ENCODE measurements at regions not wholly inside any gene's neighbourhood (a gene's known extent, or its start where the extent isn't known, plus 50 kb on each side); places are given as distances from the start of the nearest gene placed in this dataset.

DNA sequence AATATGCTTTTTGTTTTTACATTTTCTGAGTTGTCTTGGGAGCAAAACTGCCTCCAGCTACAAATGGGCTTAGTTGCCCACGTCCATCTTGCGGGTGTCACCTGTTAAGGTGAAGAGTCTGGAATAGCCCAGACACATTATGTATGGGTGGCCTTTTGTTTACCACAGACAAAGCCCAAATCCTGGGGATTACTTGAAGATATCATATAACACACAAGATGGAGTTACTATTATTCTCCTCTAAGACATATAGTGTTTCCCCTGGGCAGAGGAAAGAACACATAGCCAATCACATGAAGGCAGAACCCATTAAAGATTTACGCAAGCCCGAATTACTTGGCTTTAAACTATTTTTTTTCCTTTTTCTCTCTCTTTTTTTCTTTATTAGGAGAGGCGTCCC, 625.6 kb upstream of the FAM241A start:
- no peak for DNase-seq

DNA sequence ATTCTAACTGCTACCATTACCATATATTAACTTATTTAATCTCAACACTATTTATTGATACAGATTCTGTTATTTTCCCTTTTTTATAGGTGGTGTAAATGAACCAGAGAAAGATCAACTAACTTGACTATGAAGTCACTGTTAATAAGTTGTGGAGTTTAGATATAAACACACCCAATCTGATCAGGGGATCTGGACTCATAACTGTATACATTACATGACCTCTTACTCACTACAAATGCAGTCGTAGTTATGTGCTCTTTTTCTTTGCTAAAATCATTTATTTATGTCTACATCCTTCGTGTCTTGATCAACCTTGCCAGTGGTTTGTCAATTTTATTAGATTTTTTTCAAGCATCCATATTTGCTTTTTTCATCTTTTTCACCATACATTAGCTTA, 614.8 kb upstream of the FAM241A start:
- DNase-seq = no peak

DNA sequence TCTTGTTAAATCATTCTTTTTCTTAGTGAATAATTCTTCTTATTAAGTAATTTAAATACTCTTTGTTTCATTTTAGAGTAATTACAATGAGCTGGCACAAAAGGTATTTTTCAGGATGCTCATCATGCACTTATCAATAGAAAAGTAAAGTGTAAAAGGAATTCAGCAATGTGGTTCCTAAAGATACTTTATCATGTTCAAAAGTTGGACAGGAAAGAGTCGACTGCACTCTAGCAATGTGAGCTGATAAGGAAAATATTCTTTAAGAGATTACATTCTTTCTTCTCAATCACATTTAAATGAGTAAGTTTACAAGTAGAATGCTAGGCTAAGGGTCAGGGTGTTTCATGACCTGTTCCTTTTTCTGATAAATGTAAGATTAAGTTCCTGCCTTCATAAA, 609.5 kb upstream of the FAM241A start:
- DNase-seq = no peak

DNA sequence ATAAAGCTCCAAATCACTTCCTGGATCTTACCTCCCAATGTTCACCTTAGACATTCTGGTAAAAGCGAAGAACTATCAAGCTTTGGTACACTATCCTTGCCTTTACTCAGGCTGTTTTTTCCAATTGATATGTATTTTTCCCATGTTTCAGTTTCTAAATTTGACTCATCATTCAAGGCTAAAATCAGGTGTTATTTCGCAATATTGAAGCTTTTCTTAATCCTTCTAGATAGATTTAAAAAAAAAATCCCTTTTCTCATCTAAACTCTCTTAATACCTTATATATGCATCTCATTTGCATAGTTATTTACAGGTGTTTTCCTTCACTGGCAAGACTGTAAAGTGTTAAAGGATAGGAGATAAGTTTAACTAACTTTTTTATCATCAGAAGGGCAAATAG, 608.1 kb upstream of the FAM241A start:
- no peak for DNase-seq

DNA sequence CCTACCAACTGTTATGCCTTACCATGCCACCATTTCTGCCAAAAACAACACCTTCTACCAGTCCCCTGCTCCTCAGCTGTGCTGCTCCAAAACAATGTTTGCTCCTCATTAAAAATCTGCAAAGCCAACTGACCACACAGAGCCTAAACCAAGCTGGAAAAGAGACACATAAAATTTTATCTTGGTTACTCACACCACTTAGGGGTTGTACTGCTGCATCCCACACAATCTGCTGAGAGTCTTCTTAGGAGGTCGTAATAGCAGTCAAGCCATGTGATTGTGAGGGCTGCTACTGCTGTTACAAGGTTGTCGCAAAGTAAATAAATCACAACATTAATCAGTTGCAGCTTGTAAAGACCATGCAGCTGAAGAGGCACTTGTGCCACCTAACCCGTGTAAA, 607.4 kb upstream of the FAM241A start:
- no peak for DNase-seq

DNA sequence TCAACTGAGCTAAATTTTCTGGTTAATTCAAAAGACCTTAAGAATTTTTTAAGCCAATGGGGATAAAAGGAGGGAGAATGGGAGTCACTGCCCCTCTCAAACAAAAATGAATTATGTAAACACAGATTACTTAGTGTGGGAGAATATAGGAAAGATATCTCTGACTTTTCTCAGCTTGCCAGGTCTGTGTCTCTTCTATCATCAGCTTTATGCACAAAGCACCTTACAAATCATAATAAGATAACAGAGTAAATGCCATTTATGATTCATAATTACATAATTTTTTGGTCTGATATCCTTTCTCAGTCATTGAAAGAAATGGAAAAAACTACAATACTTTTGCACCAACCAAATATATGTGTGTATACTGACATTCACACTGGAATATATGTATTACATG, 604.6 kb upstream of the FAM241A start:
- DNase-seq = no peak

DNA sequence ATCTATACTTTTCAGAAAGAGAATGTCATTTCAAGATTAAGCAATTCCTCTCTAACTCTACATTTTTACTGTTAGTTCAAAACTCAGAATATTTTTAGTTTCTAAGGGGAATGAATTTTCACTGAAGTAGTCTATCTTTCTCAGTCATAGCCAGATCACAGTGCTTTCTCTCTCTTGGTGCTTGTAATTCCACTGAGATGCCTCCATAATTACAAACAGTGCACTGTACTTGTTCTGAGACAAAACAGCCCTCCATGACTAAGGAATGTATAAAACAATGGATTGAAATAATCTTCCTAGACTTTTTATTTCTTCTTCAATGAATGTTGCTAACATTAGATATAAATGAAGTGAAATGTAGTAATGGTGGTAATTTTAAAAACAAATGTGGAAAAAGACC, 603.2 kb upstream of the FAM241A start:
- DNase-seq = no peak

DNA sequence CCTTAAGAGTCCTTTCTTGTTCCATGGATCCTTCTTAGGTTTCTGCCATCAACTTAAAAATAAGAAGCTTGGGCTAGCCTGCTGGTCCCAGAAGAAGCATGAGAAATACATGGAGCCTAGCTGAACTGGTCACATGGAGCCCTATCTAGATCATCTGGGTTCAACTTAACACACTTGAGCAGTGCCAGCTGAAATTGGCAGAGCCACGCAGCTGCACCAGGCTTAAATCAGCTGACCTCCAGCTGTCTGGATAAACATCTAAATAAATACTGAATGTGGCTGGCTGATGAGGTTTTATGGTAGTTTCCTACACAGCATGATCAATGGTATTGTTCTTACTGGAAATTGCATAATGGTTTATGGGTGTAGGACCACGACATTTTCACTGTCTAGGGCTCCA, 598.4 kb upstream of the FAM241A start:
- no peak for DNase-seq

DNA sequence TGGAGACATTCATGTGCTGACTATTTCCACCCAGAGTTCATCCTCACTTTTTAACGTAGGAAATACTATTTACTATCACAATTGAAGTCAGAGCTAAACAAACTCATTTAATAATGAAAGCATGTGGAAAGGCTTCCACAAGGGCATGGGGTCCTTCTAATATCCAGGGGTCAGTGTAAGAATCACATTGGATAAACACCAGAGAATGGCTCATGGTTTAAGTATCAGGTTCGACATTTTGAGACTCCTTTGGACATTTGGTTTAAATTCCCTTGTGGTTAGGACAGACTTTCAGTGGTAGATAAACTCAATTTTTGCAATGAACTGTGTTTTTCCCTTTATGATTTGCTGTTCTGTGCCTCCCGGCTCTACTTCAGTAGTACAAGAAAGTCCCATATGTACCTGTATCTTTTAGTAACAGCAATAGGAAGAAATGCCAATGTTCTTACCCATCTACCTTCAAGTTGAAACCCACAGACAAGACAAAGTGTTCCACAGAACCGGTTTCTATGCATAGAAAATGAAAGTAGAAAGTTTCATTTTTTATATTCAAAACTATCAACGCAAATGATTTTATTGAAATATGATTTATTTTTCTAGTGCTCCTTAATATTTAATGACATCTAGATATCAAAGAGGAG, 589.0 kb upstream of the FAM241A start:
- no peak for DNase-seq

DNA sequence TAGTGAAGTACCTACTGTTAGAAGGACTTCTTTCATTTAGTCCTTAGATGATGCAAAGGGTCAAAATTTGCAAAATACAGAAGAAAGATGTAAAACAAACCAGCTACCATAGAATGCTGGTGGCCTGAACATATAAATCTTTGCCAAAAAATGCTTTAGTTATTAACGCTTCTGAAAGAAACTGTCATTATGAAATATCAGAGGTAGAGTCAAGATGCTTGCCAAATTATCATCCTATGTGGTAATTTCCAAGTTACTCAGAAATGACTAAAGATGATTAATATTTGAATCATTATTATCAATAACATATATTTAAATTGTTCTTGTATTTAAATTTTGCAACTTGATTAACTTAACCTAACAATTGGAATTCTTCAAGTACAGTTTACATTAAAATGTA, 588.4 kb upstream of the FAM241A start:
- DNase-seq = no peak

DNA sequence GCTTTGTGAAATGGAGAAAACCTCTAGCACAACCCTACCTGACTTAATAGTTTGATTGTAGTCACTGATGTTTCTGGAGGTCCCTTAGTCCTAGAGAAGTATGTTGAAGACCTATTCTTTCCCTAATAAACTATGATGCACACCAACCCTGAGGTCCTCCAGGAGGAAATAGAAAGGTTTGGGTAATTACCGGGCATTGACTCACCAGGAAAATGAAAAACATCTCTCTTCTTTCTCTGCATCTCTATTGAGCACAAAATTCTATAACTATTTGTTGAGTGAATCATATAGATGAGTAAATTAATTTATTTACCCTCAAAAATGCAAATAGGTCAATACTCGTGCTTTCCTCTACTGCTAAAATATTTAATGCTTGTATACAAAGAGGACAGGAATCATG, 582.4 kb upstream of the FAM241A start:
- no peak for DNase-seq

DNA sequence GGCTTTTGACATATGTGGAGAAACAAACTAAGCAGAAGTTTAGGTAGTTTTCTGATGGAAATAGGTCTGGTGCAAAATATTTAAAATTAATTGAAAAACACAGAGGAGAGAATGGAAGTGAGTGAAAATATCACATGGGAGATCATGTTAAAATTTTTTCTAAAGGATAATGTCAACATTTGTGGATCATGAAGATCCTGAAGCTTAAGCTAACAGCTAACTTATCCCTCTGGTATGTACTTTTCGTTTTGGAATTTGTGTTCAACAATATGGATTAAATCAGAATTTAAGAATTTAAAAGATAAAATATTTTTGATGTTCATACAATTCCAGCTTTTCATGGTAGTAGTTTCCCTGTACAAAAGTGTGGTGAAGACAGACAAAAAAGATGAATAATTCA, 572.8 kb upstream of the FAM241A start:
- no peak for DNase-seq

DNA sequence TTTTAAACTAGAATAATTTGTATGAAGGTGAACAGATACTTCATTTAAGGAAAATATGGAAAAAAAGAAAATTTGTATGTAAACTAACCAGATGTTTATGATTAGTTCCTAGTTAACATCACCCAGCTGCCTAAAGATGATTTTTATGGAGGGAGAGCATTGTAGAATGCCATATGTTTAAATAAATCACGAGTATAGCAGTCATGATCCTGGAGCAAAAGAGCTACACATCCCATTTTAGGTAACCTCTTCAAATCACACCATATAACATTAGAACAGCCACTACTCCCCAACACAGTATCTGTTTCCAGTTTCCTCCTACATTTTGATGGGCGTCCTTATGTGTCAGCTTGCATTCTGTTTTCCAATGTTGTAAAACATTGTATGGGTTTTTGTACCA, 571.9 kb upstream of the FAM241A start:
- no peak for DNase-seq

DNA sequence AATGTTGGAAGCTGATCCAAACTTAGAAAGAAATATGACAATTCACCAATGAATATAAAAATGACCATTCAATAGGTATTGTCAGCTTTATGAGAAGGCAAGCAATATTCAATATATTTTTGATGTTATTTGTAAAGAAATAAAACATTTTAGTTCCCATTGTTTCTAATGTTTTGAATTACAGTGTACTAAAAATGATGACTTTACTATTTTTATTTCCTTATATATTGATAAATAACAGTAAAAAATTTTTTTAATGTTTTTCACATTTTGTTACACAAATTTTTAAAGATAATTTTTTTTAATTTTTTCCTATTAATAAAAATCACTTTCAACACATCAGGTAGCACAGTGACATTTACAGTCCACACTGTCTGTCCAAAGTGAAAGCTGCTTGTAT, 565.5 kb upstream of the FAM241A start:
- DNase-seq = no peak

DNA sequence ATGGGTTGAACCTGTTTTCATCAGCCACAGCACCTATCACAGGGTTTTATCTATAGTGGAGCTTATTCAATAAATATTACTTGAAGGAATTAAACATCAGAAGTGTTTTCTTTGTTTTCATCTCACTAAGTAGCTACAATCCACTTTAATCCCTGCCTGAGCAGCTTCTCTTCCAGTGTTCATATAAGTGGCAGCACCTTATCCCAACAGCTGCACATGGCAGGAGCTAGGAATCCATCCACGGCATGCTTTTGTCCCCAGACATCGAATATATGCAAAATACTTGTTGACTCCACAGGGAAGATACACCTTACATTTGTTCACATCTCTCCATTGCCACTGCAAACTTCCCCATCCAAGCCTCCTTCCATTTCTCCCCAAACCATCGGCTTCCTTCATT, 549.8 kb upstream of the FAM241A start:
- DNase-seq = no peak

DNA sequence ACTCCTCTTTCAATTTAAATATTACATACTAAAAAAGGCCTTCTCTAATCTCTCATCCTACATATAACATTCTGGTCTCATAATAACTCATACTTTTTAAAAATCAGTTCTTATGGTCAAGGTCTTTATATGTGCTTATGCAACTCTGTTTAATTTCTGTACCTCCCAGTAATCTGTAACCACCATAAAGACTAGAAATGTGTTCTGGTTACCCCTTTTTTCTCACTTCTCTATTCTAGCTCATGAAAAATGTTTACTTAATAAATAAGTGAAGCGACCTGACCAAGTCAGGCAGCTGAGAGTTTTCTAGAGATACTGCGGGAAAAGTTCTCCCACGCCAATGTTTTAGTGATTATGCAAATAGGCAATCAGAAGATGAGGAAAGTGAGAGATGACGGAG, 548.8 kb upstream of the FAM241A start:
- DNase-seq = no peak

DNA sequence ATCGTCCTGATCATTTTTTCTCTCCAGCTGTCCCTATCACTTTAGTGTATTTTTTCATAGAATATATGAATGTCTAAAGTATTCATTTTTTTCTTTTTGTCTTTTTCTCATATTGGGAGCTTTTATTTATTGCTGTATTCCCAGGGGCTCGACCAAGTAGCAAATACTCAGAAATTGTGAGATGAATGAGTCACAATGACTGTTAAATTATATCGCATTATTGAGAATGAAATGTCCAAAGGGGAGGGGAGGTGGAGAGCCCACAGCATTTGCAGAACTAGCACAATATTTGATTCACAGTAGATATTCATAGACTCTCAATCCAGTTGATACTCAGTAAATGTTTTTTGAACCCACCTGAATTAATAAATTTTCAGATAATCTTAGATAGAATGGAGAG, 543.6 kb upstream of the FAM241A start:
- DNase-seq = no peak

DNA sequence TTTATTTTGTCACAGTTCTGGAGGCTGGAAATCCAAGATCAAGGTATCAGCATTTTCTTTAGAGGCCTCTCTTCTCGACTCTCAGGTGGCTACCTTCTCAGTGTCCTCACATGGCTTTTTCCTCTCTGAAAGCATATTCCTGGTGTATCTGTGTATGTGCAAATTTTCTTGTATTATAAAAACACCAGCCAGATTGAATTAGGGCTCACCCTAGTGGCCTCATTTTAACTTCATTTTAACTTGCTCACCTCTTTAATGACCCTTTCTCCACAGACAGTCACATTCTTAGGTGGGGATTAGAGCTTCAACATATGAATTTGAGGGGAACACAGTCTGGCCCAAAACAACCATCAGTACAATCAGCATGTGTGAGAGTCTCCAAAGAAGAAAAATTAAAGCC, 542.4 kb upstream of the FAM241A start:
- DNase-seq = no peak

DNA sequence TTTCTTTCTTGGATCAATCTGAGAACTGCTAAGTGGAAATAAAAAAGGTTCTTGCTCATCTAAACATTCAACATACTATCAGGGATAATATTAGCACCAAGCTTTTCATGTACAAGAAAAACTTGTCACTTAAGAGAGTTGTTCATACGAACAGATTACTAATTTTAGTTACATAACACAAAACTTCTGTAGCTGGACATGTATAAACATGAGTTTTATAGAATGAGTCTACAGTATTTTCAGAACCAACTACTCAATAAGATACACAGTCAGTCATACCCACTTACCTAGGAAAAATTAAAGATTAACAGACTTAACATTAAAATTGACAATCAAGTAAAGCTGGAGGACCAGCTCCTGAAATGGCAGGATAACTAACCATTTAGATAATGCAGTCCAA, 540.1 kb upstream of the FAM241A start:
- DNase-seq = no peak

DNA sequence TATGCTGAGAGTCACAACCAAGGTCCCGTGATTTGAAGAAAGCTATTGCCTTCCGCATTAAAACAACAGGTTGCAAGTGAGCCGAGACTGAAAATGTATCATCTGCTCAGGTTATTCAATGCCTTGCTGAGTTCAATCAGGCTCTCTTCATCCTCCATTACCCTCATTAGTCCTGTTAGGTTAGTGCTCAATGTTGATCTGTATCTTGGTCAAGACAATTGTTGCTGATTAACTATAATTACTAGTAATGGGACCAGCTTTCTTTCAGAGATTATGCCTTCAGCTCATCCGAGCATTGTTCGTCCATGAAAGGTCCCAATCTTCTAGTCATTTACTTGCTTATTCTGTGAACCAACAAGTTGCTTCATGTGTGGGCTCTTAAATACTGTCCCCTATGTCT, 534.6 kb upstream of the FAM241A start:
- DNase-seq = no peak

DNA sequence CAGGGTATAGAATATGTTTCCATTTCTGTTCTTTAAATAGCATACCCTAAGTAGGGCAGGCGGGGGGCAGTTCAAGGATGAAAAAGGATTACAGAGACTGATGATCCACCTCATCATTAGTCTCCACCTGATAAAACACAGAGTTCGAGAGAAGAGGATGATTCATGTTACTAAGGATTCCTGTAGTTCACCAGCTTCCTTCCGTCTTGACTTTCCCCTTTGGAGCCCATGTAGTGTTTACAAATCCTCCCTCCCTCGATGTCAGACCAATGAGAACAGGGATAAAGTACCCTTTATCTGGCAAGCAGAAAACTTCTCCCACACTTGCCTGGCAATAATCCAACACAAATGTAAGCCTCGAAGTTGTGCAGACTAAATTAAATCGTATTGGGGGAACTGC, 526.3 kb upstream of the FAM241A start:
- no peak for DNase-seq

DNA sequence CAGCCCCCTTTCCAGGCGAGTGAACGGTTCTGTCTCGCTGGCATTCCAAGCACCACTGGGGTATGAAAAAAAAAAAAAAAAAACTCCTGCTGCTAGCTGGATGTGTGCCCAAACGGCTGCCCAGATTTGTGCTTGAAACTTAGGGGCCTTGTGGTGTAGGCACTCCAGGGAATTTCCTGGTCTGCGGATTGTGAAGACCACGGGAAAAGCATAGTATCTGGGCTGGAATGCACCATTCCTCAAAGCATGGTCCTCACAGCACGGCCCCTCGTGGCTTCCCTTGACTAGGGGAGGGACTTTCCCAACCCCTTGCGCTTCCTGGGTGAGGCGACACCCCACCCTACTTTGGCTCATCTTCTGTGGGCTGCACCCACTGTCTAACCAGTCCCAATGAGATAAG, 516.8 kb upstream of the FAM241A start:
- no peak for DNase-seq

DNA sequence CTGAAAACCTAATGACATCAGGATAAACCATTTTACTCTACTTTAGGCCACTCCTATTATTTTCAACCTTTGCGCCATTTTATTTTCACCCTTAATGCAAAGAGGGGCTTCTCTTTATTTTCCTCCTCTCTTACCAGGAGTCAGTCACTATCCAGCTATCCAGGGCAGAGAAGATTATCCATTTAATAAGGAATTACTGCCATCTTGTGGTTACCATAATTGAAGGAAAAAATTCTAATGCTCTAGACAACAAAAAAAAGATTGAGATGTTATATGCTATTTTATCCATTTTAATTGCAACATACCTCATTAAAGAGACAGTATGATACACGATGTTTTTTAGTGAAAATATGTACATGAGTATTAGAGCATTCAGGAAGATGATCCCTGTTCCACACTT, 514.5 kb upstream of the FAM241A start:
- DNase-seq = no peak

DNA sequence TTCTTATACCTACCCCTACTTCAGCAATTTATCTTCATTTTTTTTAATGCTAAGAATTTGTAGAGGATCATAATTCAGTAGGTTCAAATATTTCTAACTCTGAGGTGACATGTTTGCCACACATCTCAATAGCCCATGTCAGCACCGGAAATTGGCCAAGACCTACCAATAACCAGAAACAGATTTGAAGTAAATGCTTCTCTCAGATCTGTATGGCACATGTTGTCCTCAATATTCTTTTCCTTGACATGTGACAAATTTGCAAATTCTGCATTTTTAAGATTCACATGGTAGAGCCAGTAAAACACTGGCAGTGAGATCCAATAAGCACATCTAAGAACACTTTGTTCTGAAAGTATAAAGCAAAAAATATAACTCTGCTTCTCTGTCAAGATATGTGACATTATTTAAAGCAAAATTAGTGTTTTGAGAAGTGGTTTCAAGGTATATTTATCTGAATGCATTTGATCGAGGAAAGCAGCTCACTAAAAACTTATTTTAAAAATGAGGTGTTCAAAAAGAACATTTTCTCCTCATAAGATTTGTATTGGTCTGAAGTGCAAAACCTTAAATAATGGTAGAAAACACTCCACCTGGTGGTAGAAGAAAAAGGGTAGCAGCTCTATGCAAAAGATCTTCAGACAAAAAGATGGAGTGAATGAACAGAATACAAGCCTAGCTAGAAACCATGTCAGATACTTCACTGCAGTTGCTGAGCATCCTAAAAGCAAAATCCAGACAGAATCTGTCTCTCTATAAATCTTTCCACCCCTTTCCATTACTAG, 513.8 kb upstream of the FAM241A start:
- DNase-seq = no peak

DNA sequence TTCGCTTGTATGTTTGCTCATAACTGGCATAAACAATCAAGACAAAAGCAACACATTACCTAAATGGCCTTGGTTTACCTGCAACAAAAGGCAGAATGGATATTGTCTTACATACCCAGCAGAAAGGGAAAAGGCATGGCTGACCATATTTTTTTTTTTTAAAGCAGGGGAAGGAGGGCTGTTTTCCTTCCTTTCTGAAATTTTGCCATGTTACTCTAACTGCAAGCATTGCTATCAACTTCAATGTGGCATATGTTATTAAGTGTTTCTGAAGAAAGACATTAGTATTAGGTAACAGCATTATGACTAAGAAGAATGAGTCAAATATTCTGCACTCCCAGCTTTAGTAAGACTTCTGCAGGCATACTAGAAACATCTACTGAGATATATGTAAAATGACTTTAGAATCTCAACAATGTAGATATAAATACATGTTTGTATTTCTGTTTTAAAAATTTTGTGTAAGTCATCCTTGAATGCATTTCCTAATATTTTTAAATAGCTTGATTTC, 512.6 kb upstream of the FAM241A start:
- DNase-seq = no peak
